ENCODE measurements at regions not wholly inside any gene's neighbourhood (a gene's known extent, or its start where the extent isn't known, plus 50 kb on each side); places are given as distances from the start of the nearest gene placed in this dataset.

- Histone ChIP-seq H3K36me3 (no peaks in the 10 kb centered on the region), H3K27me3 (peaks cover 8% of the 10 kb centered on the region), H3K4me1 (ENCODE audit: control insufficient read depth in 1 of 2, insufficient read depth in 1 of 2, low read depth in 1 of 2, low read length in 1 of 2) (no peaks in the 10 kb centered on the region), H3K4me3 (ENCODE audit: low read depth in 1 of 2, low read length in 1 of 2) (no peak overlapping the region), H3K27ac (no peak overlapping the region), H3K9me3 (no peaks in the 10 kb centered on the region)
- TF ChIP-seq CTCF (IDR thresholded peaks at IDR 0.05), result no peak
Measured at GRCh38 chr12:41905073-41905758, 239.5 kb downstream of the GXYLT1 start.

GRCh38 chr12:41904041-41904440 is 240.6 kb downstream of the GXYLT1 start:
- TF ChIP-seq CTCF (IDR thresholded peaks at IDR 0.05), result no peak
- H3K4me3 ChIP-seq (ENCODE audit: low read depth in 1 of 2, low read length in 1 of 2), result no peak overlapping the region
- no peaks in the 10 kb centered on the region for H3K4me1 ChIP-seq (ENCODE audit: control insufficient read depth in 1 of 2, insufficient read depth in 1 of 2, low read depth in 1 of 2, low read length in 1 of 2)
- H3K36me3 ChIP-seq, result no peaks in the 10 kb centered on the region
- no peak overlapping the region for H3K27ac ChIP-seq
- H3K27me3 ChIP-seq, result peaks cover 8% of the 10 kb centered on the region
- no peaks in the 10 kb centered on the region for H3K9me3 ChIP-seq

- H3K9me3 ChIP-seq, result no peaks in the 10 kb centered on the region
- H3K4me1 ChIP-seq (ENCODE audit: control insufficient read depth in 1 of 2, insufficient read depth in 1 of 2, low read depth in 1 of 2, low read length in 1 of 2), result no peaks in the 10 kb centered on the region
- no peak overlapping the region for H3K27ac ChIP-seq
- no peak for TF ChIP-seq CTCF (IDR thresholded peaks at IDR 0.05)
- H3K4me3 ChIP-seq (ENCODE audit: low read depth in 1 of 2, low read length in 1 of 2), result no peak overlapping the region
- H3K36me3 ChIP-seq, result no peaks in the 10 kb centered on the region
- H3K27me3 ChIP-seq, result peaks cover 8% of the 10 kb centered on the region
Measured at GRCh38 chr12:41903014-41903708, 241.5 kb downstream of the GXYLT1 start.

- no peaks in the 10 kb centered on the region for H3K4me1 ChIP-seq (ENCODE audit: control insufficient read depth in 1 of 2, insufficient read depth in 1 of 2, low read depth in 1 of 2, low read length in 1 of 2)
- no peak overlapping the region for H3K27ac ChIP-seq
- TF ChIP-seq CTCF (IDR thresholded peaks at IDR 0.05), result no peak
- no peak overlapping the region for H3K4me3 ChIP-seq (ENCODE audit: low read depth in 1 of 2, low read length in 1 of 2)
- H3K36me3 ChIP-seq, result no peaks in the 10 kb centered on the region
- no peaks in the 10 kb centered on the region for H3K9me3 ChIP-seq
- no peaks in the 10 kb centered on the region for H3K27me3 ChIP-seq
Measured at GRCh38 chr12:41899577-41899976, 245.1 kb downstream of the GXYLT1 start.

- TF ChIP-seq CTCF (IDR thresholded peaks at IDR 0.05), result no peak
- Histone ChIP-seq H3K27me3 (no peaks in the 10 kb centered on the region), H3K9me3 (no peaks in the 10 kb centered on the region), H3K27ac (no peak overlapping the region), H3K4me1 (ENCODE audit: control insufficient read depth in 1 of 2, insufficient read depth in 1 of 2, low read depth in 1 of 2, low read length in 1 of 2) (no peaks in the 10 kb centered on the region), H3K36me3 (no peaks in the 10 kb centered on the region), H3K4me3 (ENCODE audit: low read depth in 1 of 2, low read length in 1 of 2) (no peak overlapping the region)
Measured at GRCh38 chr12:41897593-41897992, 247.1 kb downstream of the GXYLT1 start.

Data from neutrophil (primary cell).